H9 (cell line): ENCODE measurements at regions not wholly inside any gene's neighbourhood (a gene's known extent, or its start where the extent isn't known, plus 50 kb on each side); places are given as distances from the start of the nearest gene placed in this dataset.

Experiments used
- DNase-seq: peaks from one replicate; pipeline ENCODE4 v3.0.0-alpha.2; 2017
- H2AFZ ChIP-seq: one replicate; pipeline ENCODE4 v1.6.1; 2013; ENCODE audit warnings: mild to moderate bottlenecking, low read length, control low read depth, moderate library complexity
- H2AK5ac ChIP-seq: 2 replicates; pipeline ENCODE4 v1.6.1; 2013; ENCODE audit warnings: low read length, control low read depth, mixed read lengths; ENCODE audit not compliant: insufficient read length
- H2BK120ac ChIP-seq: one replicate; pipeline ENCODE4 v1.6.1; 2013; ENCODE audit warnings: low read depth, mild to moderate bottlenecking, low read length, control low read depth, inconsistent platforms; ENCODE audit not compliant: poor library complexity, severe bottlenecking
- H2BK12ac ChIP-seq: 2 replicates; pipeline ENCODE4 v1.6.1; 2013; ENCODE audit warnings: low read length, control low read depth, mixed read lengths, low read depth; ENCODE audit not compliant: insufficient read length
- H2BK15ac ChIP-seq: 2 replicates; pipeline ENCODE4 v1.6.1; 2013; ENCODE audit warnings: low read depth, low read length, control low read depth
- H2BK20ac ChIP-seq: one replicate; pipeline ENCODE4 v1.6.1; 2013; ENCODE audit warnings: low read depth, mild to moderate bottlenecking, low read length, control low read depth, inconsistent platforms; ENCODE audit not compliant: poor library complexity, severe bottlenecking
- H2BK5ac ChIP-seq: 2 replicates; pipeline ENCODE4 v1.6.1; 2013; ENCODE audit warnings: low read length, control low read depth, mixed read lengths; ENCODE audit not compliant: insufficient read length
- H3K14ac ChIP-seq: 2 replicates; pipeline ENCODE4 v1.6.1; 2013; ENCODE audit warnings: low read length, control low read depth; ENCODE audit not compliant: insufficient read depth
- H3K18ac ChIP-seq: 2 replicates; pipeline ENCODE4 v1.6.1; 2013; ENCODE audit warnings: low read depth, mild to moderate bottlenecking, mixed read lengths, low read length, control low read depth; ENCODE audit not compliant: insufficient read length
- H3K23ac ChIP-seq: 2 replicates; pipeline ENCODE4 v1.6.1; 2013; ENCODE audit warnings: low read length, control low read depth, mixed read lengths, low read depth; ENCODE audit not compliant: insufficient read length
- H3K23me2 ChIP-seq: 2 replicates; pipeline ENCODE4 v1.6.1; 2013; ENCODE audit warnings: low read depth, mild to moderate bottlenecking, mixed read lengths, low read length, control low read depth; ENCODE audit not compliant: insufficient read length, poor library complexity, severe bottlenecking
- H3K27ac ChIP-seq: 2 replicates; pipeline ENCODE4 v1.5.1; 2013; ENCODE audit warnings: low read length, control low read depth, mixed read lengths, low read depth; ENCODE audit not compliant: insufficient read length
- H3K27me3 ChIP-seq: 2 replicates; pipeline ENCODE4 v1.6.1; 2013; ENCODE audit warnings: low read length, control low read depth, inconsistent platforms; ENCODE audit not compliant: insufficient read depth
- H3K4ac ChIP-seq: 2 replicates; pipeline ENCODE4 v1.6.1; 2013; ENCODE audit warnings: low read depth, mild to moderate bottlenecking, control low read depth, inconsistent platforms, low read length, moderate library complexity
- H3K4me1 ChIP-seq: 2 replicates; pipeline ENCODE4 v1.6.1; 2013; ENCODE audit warnings: low read length, control low read depth, inconsistent platforms; ENCODE audit not compliant: insufficient read depth
- H3K4me2 ChIP-seq: 2 replicates; pipeline ENCODE4 v1.6.1; 2013; ENCODE audit warnings: low read length, control low read depth, mixed read lengths; ENCODE audit not compliant: insufficient read length, insufficient read depth
- H3K56ac ChIP-seq: 2 replicates; pipeline ENCODE4 v1.6.1; 2013; ENCODE audit warnings: low read depth, mild to moderate bottlenecking, mixed read lengths, low read length, control low read depth; ENCODE audit not compliant: insufficient read length
- H3K79me1 ChIP-seq: 2 replicates; pipeline ENCODE4 v1.6.1; 2013; ENCODE audit warnings: low read depth, mild to moderate bottlenecking, moderate library complexity, low read length, control low read depth, inconsistent platforms; ENCODE audit not compliant: insufficient read depth, poor library complexity, severe bottlenecking
- H3K79me2 ChIP-seq: 2 replicates; pipeline ENCODE4 v1.6.1; 2013; ENCODE audit warnings: low read length, control low read depth, inconsistent platforms; ENCODE audit not compliant: insufficient read depth
- H3K9ac ChIP-seq: 2 replicates; pipeline ENCODE4 v1.6.1; 2013; ENCODE audit warnings: low read length, control low read depth, mixed read lengths; ENCODE audit not compliant: insufficient read length; ENCODE audit errors: extremely low read depth
- H3K9me3 ChIP-seq: one replicate; pipeline ENCODE4 v1.6.1; 2013; ENCODE audit warnings: low read depth, low read length, inconsistent platforms; ENCODE audit not compliant: control insufficient read depth
- H3T11ph ChIP-seq: one replicate; pipeline ENCODE4 v1.6.1; 2013; ENCODE audit warnings: mild to moderate bottlenecking, low read length, control low read depth, inconsistent platforms
- H4K20me1 ChIP-seq: one replicate; pipeline ENCODE4 v1.6.1; 2013; ENCODE audit not compliant: control insufficient read depth, insufficient read length, insufficient read depth
- H4K5ac ChIP-seq: 2 replicates; pipeline ENCODE4 v1.6.1; 2013; ENCODE audit warnings: low read depth, mild to moderate bottlenecking, mixed read lengths, low read length, control low read depth; ENCODE audit not compliant: insufficient read length
- H4K8ac ChIP-seq: replicated peaks from 2 replicates; pipeline ENCODE4 v1.6.1; 2013; ENCODE audit warnings: low read length, control low read depth, mixed read lengths, low read depth; ENCODE audit not compliant: insufficient read length
- H4K91ac ChIP-seq: 2 replicates; pipeline ENCODE4 v1.6.1; 2013; ENCODE audit warnings: low read depth, mild to moderate bottlenecking, moderate library complexity, mixed read lengths, low read length, control low read depth; ENCODE audit not compliant: insufficient read length
- H3K27ac Mint-ChIP-seq, 3 experiments: 2 replicates in 2 of 3; 3 replicates in 1 of 3; pipeline ENCODE4 v1.8.0; 2020 to 2021; ENCODE audit warnings: mixed read lengths in 3 of 3, mild to moderate bottlenecking in 1 of 3, moderate library complexity in 1 of 3
- H3K27me3 Mint-ChIP-seq: 2 replicates; pipeline ENCODE4 v1.8.0; 2021; ENCODE audit warnings: low read depth, mild to moderate bottlenecking, moderate library complexity, mixed read lengths
- H3K36me3 Mint-ChIP-seq, 3 experiments: 2 replicates in 2 of 3; 3 replicates in 1 of 3; pipeline ENCODE4 v1.8.0; 2020 to 2021; ENCODE audit warnings: low read depth in 3 of 3, mixed read lengths in 3 of 3; ENCODE audit not compliant: insufficient read depth in 1 of 3
- H3K4me1 Mint-ChIP-seq, 2 experiments: 2 replicates each; pipeline ENCODE4 v1.8.0; 2020; ENCODE audit warnings: mixed read lengths in 2 of 2
- H3K4me3 Mint-ChIP-seq, 2 experiments: 2 replicates in 1 of 2; 3 replicates in 1 of 2; pipeline ENCODE4 v1.8.0; 2020 to 2021; ENCODE audit warnings: mild to moderate bottlenecking in 2 of 2, mixed read lengths in 2 of 2, moderate library complexity in 1 of 2
- H3K9me3 Mint-ChIP-seq, 2 experiments: 2 replicates in 1 of 2; 3 replicates in 1 of 2; pipeline ENCODE4 v1.8.0; 2020; ENCODE audit warnings: mild to moderate bottlenecking in 2 of 2, mixed read lengths in 2 of 2, moderate library complexity in 1 of 2
- CTCF ChIP-seq: fragments of 200-600 bp; sonication (generic); conservative IDR thresholded peaks from 3 replicates; pipeline ENCODE4 v1.8.0; 2021; ENCODE audit warnings: antibody characterized with exemption, mild to moderate bottlenecking
- WGBS: extraction: QIAGEN DNeasy Blood & Tissue Kit; methylation state at CpG from one replicate; pipeline ENCODE4 v1.1.7; 2013; ENCODE audit warnings: missing lambda C conversion rate, low lambda C conversion rate, mixed read lengths; ENCODE audit not compliant: insufficient read length; ENCODE audit errors: extremely low coverage; 5-methylcytosine and 5-hydroxymethylcytosine counted together

GRCh38 chr1:218587900-218588299 lies 242.8 kb downstream of the TGFB2 start:
- Histone ChIP-seq H3K18ac (no peak overlapping the region), H3K56ac (no peak overlapping the region), H3T11ph (no peak overlapping the region), H2BK15ac (no peak overlapping the region), H3K4me2 (no peak overlapping the region), H3K23ac (no peak overlapping the region), H2BK20ac (no peak overlapping the region), H2AK5ac (no peak overlapping the region), H3K79me2 (no peaks in the 10 kb centered on the region), H3K27ac (no peak overlapping the region), H3K79me1 (no peaks in the 10 kb centered on the region), H2BK120ac (no peak overlapping the region), H4K20me1 (no peaks in the 10 kb centered on the region), H3K4ac (no peak overlapping the region), H2AFZ (no peak overlapping the region), H3K27me3 (no peaks in the 10 kb centered on the region), H4K8ac (no peak overlapping the region), H3K23me2 (no peaks in the 10 kb centered on the region), H3K4me1 (peaks cover 2% of the 10 kb centered on the region; the same call in 1 of the 2 replicates), H3K9me3 (no peaks in the 10 kb centered on the region), H3K14ac (no peak overlapping the region), H4K5ac (no peak overlapping the region), H2BK12ac (no peak overlapping the region), H2BK5ac (no peak overlapping the region), H4K91ac (no peak overlapping the region), H3K9ac (no peak overlapping the region)
- H3K4me1 Mint-ChIP-seq = peaks cover 9 to 13% of the 10 kb centered on the region in 2 experiments
- DNase-seq = no peak
- no CpG with 5 or more reads among the region's 2 CpGs for WGBS
- H3K9me3 Mint-ChIP-seq = peaks cover 2 to 5% of the 10 kb centered on the region in 2 experiments; a peak in 4 of 5 replicates
- no peak overlapping the region for H3K27ac Mint-ChIP-seq
- peaks cover under 1 to 8% (median 3%) of the 10 kb centered on the region in 3 experiments; a peak in 5 of 7 replicates for H3K36me3 Mint-ChIP-seq
- H3K4me3 Mint-ChIP-seq = no peak overlapping the region
- no peaks in the 10 kb centered on the region for H3K27me3 Mint-ChIP-seq
- no peak for TF ChIP-seq CTCF
